PC-9 (cell line): ENCODE measurements at regions not wholly inside any gene's neighbourhood (a gene's known extent, or its start where the extent isn't known, plus 50 kb on each side); places are given as distances from the start of the nearest gene placed in this dataset.

Experiments
- CTCF ChIP-seq: fragments of 200-600 bp; sonication (generic); conservative IDR thresholded peaks from 2 replicates; pipeline ENCODE4 v1.6.1; 2017; ENCODE audit warnings: mixed run types, antibody characterized with exemption, mild to moderate bottlenecking, moderate library complexity
- EZH2 ChIP-seq: fragments of 200-600 bp; sonication (generic); IDR thresholded peaks from 2 replicates; pipeline ENCODE4 v1.8.0; 2017; ENCODE audit warnings: antibody characterized with exemption, low read depth

- TF ChIP-seq CTCF (no peak), EZH2 (no peak)
Measured at GRCh38 chr12:76698966-76699365, 64.9 kb upstream of the ZDHHC17 start.
